K562 (cell line): ENCODE measurements at regions not wholly inside any gene's neighbourhood (a gene's known extent, or its start where the extent isn't known, plus 50 kb on each side); places are given as distances from the start of the nearest gene placed in this dataset.

Experiments
- CBFB ChIP-seq: sonication (generic); formaldehyde crosslinking; IDR thresholded peaks from 2 replicates; pipeline ENCODE4 v1.4.0; 2020; ENCODE audit warnings: mild to moderate bottlenecking, missing genetic modification reagents
- CEBPB ChIP-seq: fragments of 450-650 bp; IDR thresholded peaks from 2 replicates; pipeline ENCODE4 v1.6.1; 2016; ENCODE audit warnings: missing genetic modification characterization, missing compliant biosample characterization
- EP300 ChIP-seq: IDR thresholded peaks from 2 replicates; pipeline ENCODE4 v1.6.1; 2012; ENCODE audit warnings: low read length, improper control_type of control experiment
- HDAC1 ChIP-seq, 2 experiments: fragments of 450-650 bp; IDR thresholded peaks; 2 replicates each; pipeline ENCODE4 v1.6.1; 2016 to 2017; ENCODE audit warnings: inconsistent platforms in 1 of 2, mild to moderate bottlenecking in 1 of 2, moderate library complexity in 1 of 2
- SETDB1 ChIP-seq: IDR thresholded peaks from one replicate; pipeline ENCODE4 v1.6.1; 2012; ENCODE audit warnings: low read length, control low read depth, inconsistent platforms
- ZNF121 ChIP-seq: sonication (generic); formaldehyde crosslinking; conservative IDR thresholded peaks from 2 replicates; pipeline ENCODE4 v1.8.0; 2022; ENCODE audit warnings: missing genetic modification reagents
- ZNF696 ChIP-seq: fragments of 250-450 bp; sonication (Bioruptor Pico); conservative IDR thresholded peaks from 2 replicates; pipeline ENCODE4 v1.4.0; 2020; ENCODE audit warnings: mild to moderate bottlenecking, moderate library complexity
- TF ChIP-seq, protein P1 (sequence below): fragments of 250-450 bp; sonication (Bioruptor Pico); IDR thresholded peaks from 2 replicates; pipeline ENCODE4 v1.8.0; 2021; ENCODE audit warnings: moderate library complexity, mild to moderate bottlenecking, inconsistent platforms

DNA sequence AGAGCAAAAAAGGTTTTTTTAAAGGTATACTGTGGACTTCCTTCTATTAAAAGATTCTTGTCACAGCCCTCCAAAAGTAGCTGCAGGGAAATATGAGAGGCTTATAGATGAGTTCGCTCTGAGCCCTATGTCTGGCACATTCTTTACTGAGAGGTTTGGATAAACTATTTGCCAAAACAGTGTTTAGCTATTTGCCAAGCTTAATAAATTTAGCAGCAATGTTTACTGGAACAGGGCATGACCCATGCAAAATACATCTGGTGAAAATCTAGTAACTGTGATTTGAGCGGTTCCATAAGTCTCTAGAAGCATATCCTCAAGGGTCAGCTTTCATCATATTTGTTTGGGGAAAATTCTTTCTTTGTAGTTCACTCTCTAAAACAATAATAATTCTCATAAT lies 1696.7 kb upstream of the PIK3C3 start:
- TF ChIP-seq CBFB, result no peak
- TF ChIP-seq, protein P1, sequence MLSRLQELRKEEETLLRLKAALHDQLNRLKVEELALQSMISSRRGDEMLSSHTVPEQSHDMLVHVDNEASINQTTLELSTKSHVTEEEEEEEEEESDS, result no peak
- TF ChIP-seq SETDB1, result no peak
- TF ChIP-seq ZNF696 (CRISPR knock-in tag), result no peak
- no peak for TF ChIP-seq HDAC1 (IDR thresholded peaks at IDR 0.05)
- no peak for TF ChIP-seq CEBPB (tag)
- no peak for TF ChIP-seq EP300
- TF ChIP-seq ZNF121 (CRISPR knock-in tag), result no peak
